Liver (tissue), 3 donors: ENCODE measurements at regions not wholly inside any gene's neighbourhood (a gene's known extent, or its start where the extent isn't known, plus 50 kb on each side); places are given as distances from the start of the nearest gene placed in this dataset.

Source experiments
- EGR1 ChIP-seq, 2 donors: IDR thresholded peaks; 2 replicates each; pipeline ENCODE4 v1.6.1; 2016 to 2018; ENCODE audit warnings: antibody characterized with exemption in 2 of 2, low read depth in 2 of 2
- FOXA1 ChIP-seq: IDR thresholded peaks from 2 replicates; pipeline ENCODE4 v1.6.1; 2016; ENCODE audit warnings: antibody characterized with exemption
- GABPA ChIP-seq, 2 donors: IDR thresholded peaks in 1 of 2; conservative IDR thresholded peaks in 1 of 2; 2 replicates each; pipeline ENCODE4 v1.6.1; 2016; ENCODE audit warnings: antibody characterized with exemption in 2 of 2, mild to moderate bottlenecking in 1 of 2, moderate library complexity in 1 of 2
- JUND ChIP-seq, 2 donors: IDR thresholded peaks; 2 replicates each; pipeline ENCODE4 v1.6.1; 2016; ENCODE audit warnings: antibody characterized with exemption in 2 of 2
- NR2F2 ChIP-seq: IDR thresholded peaks from 2 replicates; pipeline ENCODE4 v1.6.1; 2016; ENCODE audit warnings: antibody characterized with exemption
- RXRA ChIP-seq, 2 donors: IDR thresholded peaks; 2 replicates each; pipeline ENCODE4 v1.6.1; 2017 to 2018; ENCODE audit warnings: antibody characterized with exemption in 2 of 2, mild to moderate bottlenecking in 1 of 2
- SP1 ChIP-seq: IDR thresholded peaks from 2 replicates; pipeline ENCODE4 v1.6.1; 2018; ENCODE audit warnings: antibody characterized with exemption, mild to moderate bottlenecking
- TAF1 ChIP-seq: conservative IDR thresholded peaks from 2 replicates; pipeline ENCODE4 v1.6.1; 2016; ENCODE audit warnings: antibody characterized with exemption, mild to moderate bottlenecking
- YY1 ChIP-seq: IDR thresholded peaks from 2 replicates; pipeline ENCODE4 v1.6.1; 2016; ENCODE audit warnings: antibody characterized with exemption, mild to moderate bottlenecking
- TF ChIP-seq, protein P1 (sequence below): IDR thresholded peaks from 2 replicates; pipeline ENCODE4 v1.6.1; 2016; ENCODE audit warnings: antibody characterized with exemption, mild to moderate bottlenecking
- TF ChIP-seq, protein P2 (sequence below): IDR thresholded peaks from 2 replicates; pipeline ENCODE4 v1.6.1; 2016; ENCODE audit warnings: antibody characterized with exemption
- TF ChIP-seq, protein P3 (sequence below): fragments of 150-350 bp; IDR thresholded peaks from 2 replicates; pipeline ENCODE4 v1.5.1; 2017; ENCODE audit warnings: improper control_type of control experiment, low read depth, low read length; ENCODE audit not compliant: missing input control
- TF ChIP-seq, protein P4 (sequence below): IDR thresholded peaks from 2 replicates; pipeline ENCODE4 v1.6.1; 2016; ENCODE audit warnings: antibody characterized with exemption
- TF ChIP-seq, protein P5 (sequence below): IDR thresholded peaks from 2 replicates; pipeline ENCODE4 v1.6.1; 2016; ENCODE audit warnings: antibody characterized with exemption
- donor health status: healthy.
- donor health status: healthy.

DNA sequence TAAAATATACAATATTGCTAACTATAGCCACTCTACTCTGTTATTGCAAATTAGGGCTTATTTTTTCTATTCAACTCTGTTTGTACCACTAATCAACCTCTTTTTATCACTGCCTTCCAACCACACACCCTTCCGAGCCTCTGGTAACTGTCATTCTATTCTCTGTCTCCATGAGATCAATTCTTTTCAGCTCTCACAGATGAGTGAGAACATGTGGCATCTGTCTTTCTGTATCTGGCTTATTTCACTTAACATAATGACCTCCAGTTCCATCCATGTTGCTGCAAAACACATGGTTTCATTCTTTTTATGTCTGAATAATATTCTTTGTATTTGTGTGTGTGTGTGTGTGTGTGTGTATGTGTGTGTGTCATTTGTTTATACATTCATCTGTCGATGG, 350.1 kb upstream of the DACH1 start:
- TF ChIP-seq, protein P1, sequence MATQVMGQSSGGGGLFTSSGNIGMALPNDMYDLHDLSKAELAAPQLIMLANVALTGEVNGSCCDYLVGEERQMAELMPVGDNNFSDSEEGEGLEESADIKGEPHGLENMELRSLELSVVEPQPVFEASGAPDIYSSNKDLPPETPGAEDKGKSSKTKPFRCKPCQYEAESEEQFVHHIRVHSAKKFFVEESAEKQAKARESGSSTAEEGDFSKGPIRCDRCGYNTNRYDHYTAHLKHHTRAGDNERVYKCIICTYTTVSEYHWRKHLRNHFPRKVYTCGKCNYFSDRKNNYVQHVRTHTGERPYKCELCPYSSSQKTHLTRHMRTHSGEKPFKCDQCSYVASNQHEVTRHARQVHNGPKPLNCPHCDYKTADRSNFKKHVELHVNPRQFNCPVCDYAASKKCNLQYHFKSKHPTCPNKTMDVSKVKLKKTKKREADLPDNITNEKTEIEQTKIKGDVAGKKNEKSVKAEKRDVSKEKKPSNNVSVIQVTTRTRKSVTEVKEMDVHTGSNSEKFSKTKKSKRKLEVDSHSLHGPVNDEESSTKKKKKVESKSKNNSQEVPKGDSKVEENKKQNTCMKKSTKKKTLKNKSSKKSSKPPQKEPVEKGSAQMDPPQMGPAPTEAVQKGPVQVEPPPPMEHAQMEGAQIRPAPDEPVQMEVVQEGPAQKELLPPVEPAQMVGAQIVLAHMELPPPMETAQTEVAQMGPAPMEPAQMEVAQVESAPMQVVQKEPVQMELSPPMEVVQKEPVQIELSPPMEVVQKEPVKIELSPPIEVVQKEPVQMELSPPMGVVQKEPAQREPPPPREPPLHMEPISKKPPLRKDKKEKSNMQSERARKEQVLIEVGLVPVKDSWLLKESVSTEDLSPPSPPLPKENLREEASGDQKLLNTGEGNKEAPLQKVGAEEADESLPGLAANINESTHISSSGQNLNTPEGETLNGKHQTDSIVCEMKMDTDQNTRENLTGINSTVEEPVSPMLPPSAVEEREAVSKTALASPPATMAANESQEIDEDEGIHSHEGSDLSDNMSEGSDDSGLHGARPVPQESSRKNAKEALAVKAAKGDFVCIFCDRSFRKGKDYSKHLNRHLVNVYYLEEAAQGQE = no peak
- TF ChIP-seq, protein P2, sequence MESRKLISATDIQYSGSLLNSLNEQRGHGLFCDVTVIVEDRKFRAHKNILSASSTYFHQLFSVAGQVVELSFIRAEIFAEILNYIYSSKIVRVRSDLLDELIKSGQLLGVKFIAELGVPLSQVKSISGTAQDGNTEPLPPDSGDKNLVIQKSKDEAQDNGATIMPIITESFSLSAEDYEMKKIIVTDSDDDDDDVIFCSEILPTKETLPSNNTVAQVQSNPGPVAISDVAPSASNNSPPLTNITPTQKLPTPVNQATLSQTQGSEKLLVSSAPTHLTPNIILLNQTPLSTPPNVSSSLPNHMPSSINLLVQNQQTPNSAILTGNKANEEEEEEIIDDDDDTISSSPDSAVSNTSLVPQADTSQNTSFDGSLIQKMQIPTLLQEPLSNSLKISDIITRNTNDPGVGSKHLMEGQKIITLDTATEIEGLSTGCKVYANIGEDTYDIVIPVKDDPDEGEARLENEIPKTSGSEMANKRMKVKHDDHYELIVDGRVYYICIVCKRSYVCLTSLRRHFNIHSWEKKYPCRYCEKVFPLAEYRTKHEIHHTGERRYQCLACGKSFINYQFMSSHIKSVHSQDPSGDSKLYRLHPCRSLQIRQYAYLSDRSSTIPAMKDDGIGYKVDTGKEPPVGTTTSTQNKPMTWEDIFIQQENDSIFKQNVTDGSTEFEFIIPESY = no peak
- TF ChIP-seq, protein P3, sequence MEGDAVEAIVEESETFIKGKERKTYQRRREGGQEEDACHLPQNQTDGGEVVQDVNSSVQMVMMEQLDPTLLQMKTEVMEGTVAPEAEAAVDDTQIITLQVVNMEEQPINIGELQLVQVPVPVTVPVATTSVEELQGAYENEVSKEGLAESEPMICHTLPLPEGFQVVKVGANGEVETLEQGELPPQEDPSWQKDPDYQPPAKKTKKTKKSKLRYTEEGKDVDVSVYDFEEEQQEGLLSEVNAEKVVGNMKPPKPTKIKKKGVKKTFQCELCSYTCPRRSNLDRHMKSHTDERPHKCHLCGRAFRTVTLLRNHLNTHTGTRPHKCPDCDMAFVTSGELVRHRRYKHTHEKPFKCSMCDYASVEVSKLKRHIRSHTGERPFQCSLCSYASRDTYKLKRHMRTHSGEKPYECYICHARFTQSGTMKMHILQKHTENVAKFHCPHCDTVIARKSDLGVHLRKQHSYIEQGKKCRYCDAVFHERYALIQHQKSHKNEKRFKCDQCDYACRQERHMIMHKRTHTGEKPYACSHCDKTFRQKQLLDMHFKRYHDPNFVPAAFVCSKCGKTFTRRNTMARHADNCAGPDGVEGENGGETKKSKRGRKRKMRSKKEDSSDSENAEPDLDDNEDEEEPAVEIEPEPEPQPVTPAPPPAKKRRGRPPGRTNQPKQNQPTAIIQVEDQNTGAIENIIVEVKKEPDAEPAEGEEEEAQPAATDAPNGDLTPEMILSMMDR = no peak
- TF ChIP-seq FOXA1 (no peak), YY1 (no peak), EGR1 (IDR thresholded peaks at IDR 0.05; ENCODE audit: low read depth in 2 of 2) (no peak), JUND (IDR thresholded peaks at IDR 0.05) (no peak), SP1 (no peak), TAF1 (no peak), GABPA (IDR thresholded peaks at IDR 0.05 in 1 of 2, conservative IDR thresholded peaks at IDR 0.05 in 1 of 2) (no peak), NR2F2 (no peak), RXRA (IDR thresholded peaks at IDR 0.05) (no peak)
- TF ChIP-seq, protein P4, sequence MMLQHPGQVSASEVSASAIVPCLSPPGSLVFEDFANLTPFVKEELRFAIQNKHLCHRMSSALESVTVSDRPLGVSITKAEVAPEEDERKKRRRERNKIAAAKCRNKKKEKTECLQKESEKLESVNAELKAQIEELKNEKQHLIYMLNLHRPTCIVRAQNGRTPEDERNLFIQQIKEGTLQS = no peak
- TF ChIP-seq, protein P5, sequence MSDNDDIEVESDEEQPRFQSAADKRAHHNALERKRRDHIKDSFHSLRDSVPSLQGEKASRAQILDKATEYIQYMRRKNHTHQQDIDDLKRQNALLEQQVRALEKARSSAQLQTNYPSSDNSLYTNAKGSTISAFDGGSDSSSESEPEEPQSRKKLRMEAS = no peak
